Hematopoietic multipotent progenitor cell (in vitro differentiated cells): ENCODE measurements at regions not wholly inside any gene's neighbourhood (a gene's known extent, or its start where the extent isn't known, plus 50 kb on each side); places are given as distances from the start of the nearest gene placed in this dataset.
A peak's percentile ranks its signal among the peaks of the same experiment; 100 is the strongest.
"Not testable (repeated sequence)": the region's sequence is repeated elsewhere in the genome, so short reads cannot be mapped to it uniquely, and the experiment has no call there.

ENCODE experiments used
- DNase-seq, 3 donors: peaks; one replicate each; pipeline ENCODE4 v3.0.0-alpha.2; 2011 to 2015; ENCODE audit warnings: low read depth in 2 of 3, low spot score in 2 of 3

- DNase-seq, result no peak
Measured at GRCh38 chr5:77910602-77911188, 134.6 kb upstream of the TBCA start.

- no peak for DNase-seq
Measured at GRCh38 chr5:77909237-77909636, 133.1 kb upstream of the TBCA start.

- no peak for DNase-seq
Measured at GRCh38 chr5:77908787-77909186, 132.6 kb upstream of the TBCA start.

- DNase-seq, result no peak
Measured at GRCh38 chr5:77907786-77908185, 131.6 kb upstream of the TBCA start.

GRCh38 chr5:77906806-77907205 lies 130.7 kb upstream of the TBCA start:
- no peak for DNase-seq

- DNase-seq, result no peak
Measured at GRCh38 chr5:77904362-77904761, 128.2 kb upstream of the TBCA start.

GRCh38 chr5:77900691-77901090 lies 124.6 kb upstream of the TBCA start:
- DNase-seq, result no peak

GRCh38 chr5:77898385-77898784 lies 122.2 kb upstream of the TBCA start:
- DNase-seq, result no peak

- no peak for DNase-seq
Measured at GRCh38 chr5:77896338-77896737, 120.2 kb upstream of the TBCA start.

- not testable (repeated sequence) for DNase-seq
Measured at GRCh38 chr5:77894103-77894502, 118.0 kb upstream of the TBCA start.

- DNase-seq, result peak in 2 of 3 donors; percentile 39 to 49
Measured at GRCh38 chr5:77893225-77893860, 117.2 kb upstream of the TBCA start.

- DNase-seq, result no peak
Measured at GRCh38 chr5:77892061-77893010, 116.2 kb upstream of the TBCA start.

GRCh38 chr5:77885519-77885918 lies 109.4 kb upstream of the TBCA start:
- no peak for DNase-seq

- peak in 2 of 3 donors; percentile 60 to 80 for DNase-seq
Measured at GRCh38 chr5:77882670-77883257, 106.6 kb upstream of the TBCA start.

- peak in 2 of 3 donors; percentile 36 to 58 for DNase-seq
Measured at GRCh38 chr5:77881528-77881927, 105.4 kb upstream of the TBCA start.

- DNase-seq, result no peak
Measured at GRCh38 chr5:77877516-77878355, 101.6 kb upstream of the TBCA start.

GRCh38 chr5:77876862-77877502 lies 100.8 kb upstream of the TBCA start:
- DNase-seq, result peak in 1 of 3 donors; percentile 26

- DNase-seq, result peak in 1 of 3 donors; percentile 62
Measured at GRCh38 chr5:77876316-77876715, 100.2 kb upstream of the TBCA start.

GRCh38 chr5:77874691-77875090 lies 98.6 kb upstream of the TBCA start:
- no peak for DNase-seq

GRCh38 chr5:77873239-77873638 lies 97.1 kb upstream of the TBCA start:
- DNase-seq, result no peak
